Panc1 (cell line): ENCODE measurements at regions not wholly inside any gene's neighbourhood (a gene's known extent, or its start where the extent isn't known, plus 50 kb on each side); places are given as distances from the start of the nearest gene placed in this dataset.
A peak's percentile ranks its signal among the peaks of the same experiment; 100 is the strongest.

Experiments used
- ATAC-seq: fragments of 200-7000 bp; cut with Tn5 transposase; 2 replicates; pipeline ENCODE4 v1.9.1; 2020; ENCODE audit warnings: mild to moderate bottlenecking, moderate library complexity
- BruUV-seq: library from RNA; stranded (reverse); fragments of 400-500 nt; replicated peaks from 2 replicates; lab custom pipeline; 2021; lab: Mats Ljungman, UMichigan
- CTCF ChIA-PET: fragments of 300-600 bp; sonication (Branson Sonifier 250); formaldehyde crosslinking; loops from one replicate; lab custom pipeline; 2022; ENCODE audit warnings: antibody characterized with exemption; lab: Charles Lee
- POLR2A ChIA-PET: fragments of 300-600 bp; sonication (Branson Sonifier 250); formaldehyde crosslinking; loops from one replicate; lab custom pipeline; 2022; ENCODE audit warnings: antibody characterized with exemption; lab: Charles Lee
- DNase-seq: peaks from one replicate; pipeline ENCODE4 v3.0.0-alpha.2; 2010; ENCODE audit warnings: low read depth, low spot score
- H3K27ac ChIP-seq: 2 replicates; pipeline ENCODE4 v1.5.1; 2011; ENCODE audit warnings: mild to moderate bottlenecking, low read length, inconsistent platforms
- H3K27me3 ChIP-seq: fragments of 200-500 bp; sonication (Bioruptor generic); 2 replicates; pipeline ENCODE4 v1.6.0; 2014; ENCODE audit warnings: low read length, inconsistent platforms; ENCODE audit not compliant: control insufficient read depth, insufficient read depth
- H3K36me3 ChIP-seq: fragments of 200-500 bp; sonication (Bioruptor generic); 2 replicates; pipeline ENCODE4 v1.5.1; 2014; ENCODE audit warnings: inconsistent platforms, mild to moderate bottlenecking, low read length, moderate library complexity; ENCODE audit not compliant: control insufficient read depth, insufficient read depth
- H3K4me1 ChIP-seq: 2 replicates; pipeline ENCODE4 v1.5.1; 2011; ENCODE audit warnings: inconsistent platforms, mild to moderate bottlenecking, low read length, moderate library complexity; ENCODE audit not compliant: control insufficient read depth, insufficient read depth
- H3K4me3 ChIP-seq, 2 experiments: 2 replicates each; pipeline ENCODE4 v1.5.1; 2011 to 2012; ENCODE audit warnings: low read depth in 2 of 2, low read length in 2 of 2, mild to moderate bottlenecking in 2 of 2, inconsistent platforms in 1 of 2, moderate library complexity in 1 of 2
- H3K9me3 ChIP-seq: fragments of 200-500 bp; sonication (Bioruptor generic); 2 replicates; pipeline ENCODE4 v1.5.1; 2014; ENCODE audit warnings: low read depth, mild to moderate bottlenecking, inconsistent platforms, low read length, moderate library complexity; ENCODE audit not compliant: control insufficient read depth, insufficient read depth
- CTCF ChIP-seq: fragments of 450-650 bp; IDR thresholded peaks from 2 replicates; pipeline ENCODE4 v1.5.1; 2017; ENCODE audit warnings: mild to moderate bottlenecking
- POLR2AphosphoS5 ChIP-seq: IDR thresholded peaks from 2 replicates; pipeline ENCODE4 v1.6.1; 2012; ENCODE audit warnings: mild to moderate bottlenecking, low read depth, low read length, moderate library complexity
- SIN3A ChIP-seq: IDR thresholded peaks from 2 replicates; pipeline ENCODE4 v1.6.1; 2012; ENCODE audit warnings: low read depth, mild to moderate bottlenecking, low read length, moderate library complexity, borderline replicate concordance; ENCODE audit not compliant: insufficient read depth
- TCF7L2 ChIP-seq: IDR thresholded peaks from 2 replicates; pipeline ENCODE4 v1.6.1; 2011; ENCODE audit warnings: mild to moderate bottlenecking, low read depth, low read length, inconsistent platforms
- in situ Hi-C: cut with HindIII; loops from 2 replicates; pipeline ENCODE4 v1.10.0; 2016; ENCODE audit warnings: low sequenced_read_pairs, low pct_unique_long_range_greater_than_20kb
- intact Hi-C: fragments of 100-400 bp; cut with micrococcal nuclease; formaldehyde crosslinking; loops from one replicate; pipeline ENCODE4 v1.10.0; 2022; ENCODE audit not compliant: unreplicated experiment
- TF ChIP-seq, protein P1 (sequence below), 2 experiments: IDR thresholded peaks; 2 replicates each; pipeline ENCODE4 v1.6.1; 2011 to 2012; ENCODE audit warnings: low read depth in 2 of 2, control low read depth in 1 of 2, low read length in 1 of 2, mild to moderate bottlenecking in 1 of 2, moderate library complexity in 1 of 2; ENCODE audit not compliant: insufficient read depth in 1 of 2

DNA sequence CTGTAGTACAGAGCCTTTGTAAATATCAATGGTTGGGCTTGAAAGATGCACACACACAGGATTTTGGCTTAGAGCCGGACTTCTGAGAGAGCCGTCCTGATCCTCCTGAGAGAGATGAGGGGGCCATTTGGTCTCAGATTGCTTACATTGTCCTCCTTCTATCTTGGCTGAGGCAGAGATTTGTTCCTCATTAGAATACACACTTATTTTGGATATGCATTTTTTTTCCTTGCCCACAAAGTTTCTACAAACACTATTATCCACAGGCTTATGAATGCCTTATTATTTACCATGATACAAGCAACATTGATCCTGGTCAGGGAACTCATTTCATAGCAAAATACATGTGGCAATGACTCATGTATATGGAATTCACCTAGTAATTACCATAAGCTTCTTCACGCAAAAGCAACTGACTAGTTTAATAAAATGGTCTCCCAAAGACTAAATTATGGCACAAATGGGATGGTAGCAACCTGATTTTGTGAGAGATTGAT lies 175.3 kb downstream of the MDFIC start:
- no peak overlapping the region for H3K27ac ChIP-seq
- BruUV-seq = no TSS peak
- no peak overlapping the region for H3K4me3 ChIP-seq
- ChIA-PET CTCF (no interaction called here), POLR2A (no interaction called here)
- DNase-seq = no peak
- H3K9me3 ChIP-seq = no peaks in the 10 kb centered on the region
- no peak; the same call in 1 of the 2 replicates for ATAC-seq
- intact Hi-C loops (no loop called here), in situ Hi-C loops (no loop called here)
- H3K4me1 ChIP-seq = no peaks in the 10 kb centered on the region
- H3K27me3 ChIP-seq = no peaks in the 10 kb centered on the region
- TF ChIP-seq CTCF (no peak), TCF7L2 (no peak), POLR2AphosphoS5 (no peak)
- TF ChIP-seq, protein P1, sequence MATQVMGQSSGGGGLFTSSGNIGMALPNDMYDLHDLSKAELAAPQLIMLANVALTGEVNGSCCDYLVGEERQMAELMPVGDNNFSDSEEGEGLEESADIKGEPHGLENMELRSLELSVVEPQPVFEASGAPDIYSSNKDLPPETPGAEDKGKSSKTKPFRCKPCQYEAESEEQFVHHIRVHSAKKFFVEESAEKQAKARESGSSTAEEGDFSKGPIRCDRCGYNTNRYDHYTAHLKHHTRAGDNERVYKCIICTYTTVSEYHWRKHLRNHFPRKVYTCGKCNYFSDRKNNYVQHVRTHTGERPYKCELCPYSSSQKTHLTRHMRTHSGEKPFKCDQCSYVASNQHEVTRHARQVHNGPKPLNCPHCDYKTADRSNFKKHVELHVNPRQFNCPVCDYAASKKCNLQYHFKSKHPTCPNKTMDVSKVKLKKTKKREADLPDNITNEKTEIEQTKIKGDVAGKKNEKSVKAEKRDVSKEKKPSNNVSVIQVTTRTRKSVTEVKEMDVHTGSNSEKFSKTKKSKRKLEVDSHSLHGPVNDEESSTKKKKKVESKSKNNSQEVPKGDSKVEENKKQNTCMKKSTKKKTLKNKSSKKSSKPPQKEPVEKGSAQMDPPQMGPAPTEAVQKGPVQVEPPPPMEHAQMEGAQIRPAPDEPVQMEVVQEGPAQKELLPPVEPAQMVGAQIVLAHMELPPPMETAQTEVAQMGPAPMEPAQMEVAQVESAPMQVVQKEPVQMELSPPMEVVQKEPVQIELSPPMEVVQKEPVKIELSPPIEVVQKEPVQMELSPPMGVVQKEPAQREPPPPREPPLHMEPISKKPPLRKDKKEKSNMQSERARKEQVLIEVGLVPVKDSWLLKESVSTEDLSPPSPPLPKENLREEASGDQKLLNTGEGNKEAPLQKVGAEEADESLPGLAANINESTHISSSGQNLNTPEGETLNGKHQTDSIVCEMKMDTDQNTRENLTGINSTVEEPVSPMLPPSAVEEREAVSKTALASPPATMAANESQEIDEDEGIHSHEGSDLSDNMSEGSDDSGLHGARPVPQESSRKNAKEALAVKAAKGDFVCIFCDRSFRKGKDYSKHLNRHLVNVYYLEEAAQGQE (IDR thresholded peaks at IDR 0.05; ENCODE audit: insufficient read depth in 1 of 2, low read depth in 2 of 2, low read length in 1 of 2) = no peak
- H3K36me3 ChIP-seq = no peaks in the 10 kb centered on the region; the same call in 1 of the 2 replicates

- H3K9me3 ChIP-seq = no peaks in the 10 kb centered on the region
- no peaks in the 10 kb centered on the region for H3K27me3 ChIP-seq
- no TSS peak for BruUV-seq
- H3K4me1 ChIP-seq = no peaks in the 10 kb centered on the region
- H3K27ac ChIP-seq = no peak overlapping the region
- ATAC-seq (no peak), DNase-seq (no peak)
- CTCF ChIA-PET = no interaction called here
- no peaks in the 10 kb centered on the region; the same call in 1 of the 2 replicates for H3K36me3 ChIP-seq
- TF ChIP-seq TCF7L2 (no peak), CTCF (0 out of 2 replicates have a peak, but pooled peaks have one; percentile 5)
- intact Hi-C loops (no loop called here), in situ Hi-C loops (no loop called here)
- POLR2A ChIA-PET = interaction anchor here (0.6 to 0.7 kb wide), 2 partner anchors 26 to 92 kb away, joined by 3 to 4 read pairs; no protein-coding TSS in a partner anchor
- H3K4me3 ChIP-seq = no peak overlapping the region
Observed at GRCh38 chr7:115096262-115096661, 174.4 kb downstream of the MDFIC start.

DNA sequence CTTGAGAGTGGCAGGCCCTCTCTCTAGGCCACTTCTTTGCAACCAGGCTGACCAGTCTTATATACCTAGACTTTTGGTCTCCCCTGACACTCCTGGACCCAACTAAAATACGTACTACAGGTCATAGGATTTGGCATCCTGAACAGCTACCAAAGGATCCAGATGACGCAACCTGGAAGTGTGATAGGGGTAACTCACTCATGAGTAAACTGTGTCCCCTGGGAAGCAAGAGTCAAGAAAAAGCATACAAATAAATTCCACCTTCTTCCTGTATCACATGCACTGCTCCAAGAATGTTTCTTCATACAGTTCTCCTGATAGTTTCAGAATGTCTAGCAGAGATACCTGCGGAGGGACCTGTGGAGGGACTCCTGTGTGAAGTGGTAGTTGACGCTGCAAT lies 172.3 kb downstream of the MDFIC start:
- in situ Hi-C loops (no loop called here), intact Hi-C loops (no loop called here)
- Histone ChIP-seq H3K36me3 (no peaks in the 10 kb centered on the region; the same call in 1 of the 2 replicates), H3K27ac (no peak overlapping the region), H3K9me3 (no peaks in the 10 kb centered on the region), H3K4me1 (no peaks in the 10 kb centered on the region), H3K4me3 (no peak overlapping the region), H3K27me3 (no peaks in the 10 kb centered on the region)
- BruUV-seq = no TSS peak
- ChIA-PET POLR2A (no interaction called here), CTCF (no interaction called here)
- no peak for ATAC-seq
- no peak for DNase-seq
- TF ChIP-seq SIN3A (no peak), CTCF (no peak), POLR2AphosphoS5 (no peak), TCF7L2 (no peak)
- TF ChIP-seq, protein P1 (IDR thresholded peaks at IDR 0.05; ENCODE audit: insufficient read depth in 1 of 2, low read depth in 2 of 2, low read length in 1 of 2) = no peak
